Ishikawa (cell line): ENCODE measurements at regions not wholly inside any gene's neighbourhood (a gene's known extent, or its start where the extent isn't known, plus 50 kb on each side); places are given as distances from the start of the nearest gene placed in this dataset.

Source experiments
- CEBPB ChIP-seq: IDR thresholded peaks from 2 replicates; pipeline ENCODE4 v1.6.1; 2012
- CREB1 ChIP-seq: IDR thresholded peaks from 2 replicates; pipeline ENCODE4 v1.6.1; 2012; ENCODE audit warnings: low read depth
- EP300 ChIP-seq: IDR thresholded peaks from 2 replicates; pipeline ENCODE4 v1.6.1; 2012; ENCODE audit warnings: borderline replicate concordance
- FOXM1 ChIP-seq: IDR thresholded peaks from 2 replicates; pipeline ENCODE4 v1.6.1; 2012; ENCODE audit warnings: low read depth, borderline replicate concordance
- TAF1 ChIP-seq: IDR thresholded peaks from 2 replicates; pipeline ENCODE4 v1.6.1; 2012; ENCODE audit warnings: low read depth, mild to moderate bottlenecking
- TEAD4 ChIP-seq: IDR thresholded peaks from 2 replicates; pipeline ENCODE4 v1.6.1; 2012
- YY1 ChIP-seq: IDR thresholded peaks from 2 replicates; pipeline ENCODE4 v1.6.1; 2012; ENCODE audit warnings: low read depth
- ZBTB7A ChIP-seq: IDR thresholded peaks from 2 replicates; pipeline ENCODE4 v1.6.1; 2012; ENCODE audit warnings: low read depth
- TF ChIP-seq, protein P1 (sequence below): IDR thresholded peaks from 2 replicates; pipeline ENCODE4 v1.6.1; 2012
- TF ChIP-seq, protein P2 (sequence below): IDR thresholded peaks from 2 replicates; pipeline ENCODE4 v1.6.1; 2012; ENCODE audit warnings: low read depth, mild to moderate bottlenecking
- TF ChIP-seq, protein P3 (sequence below): IDR thresholded peaks from 2 replicates; pipeline ENCODE4 v1.6.1; 2012

DNA sequence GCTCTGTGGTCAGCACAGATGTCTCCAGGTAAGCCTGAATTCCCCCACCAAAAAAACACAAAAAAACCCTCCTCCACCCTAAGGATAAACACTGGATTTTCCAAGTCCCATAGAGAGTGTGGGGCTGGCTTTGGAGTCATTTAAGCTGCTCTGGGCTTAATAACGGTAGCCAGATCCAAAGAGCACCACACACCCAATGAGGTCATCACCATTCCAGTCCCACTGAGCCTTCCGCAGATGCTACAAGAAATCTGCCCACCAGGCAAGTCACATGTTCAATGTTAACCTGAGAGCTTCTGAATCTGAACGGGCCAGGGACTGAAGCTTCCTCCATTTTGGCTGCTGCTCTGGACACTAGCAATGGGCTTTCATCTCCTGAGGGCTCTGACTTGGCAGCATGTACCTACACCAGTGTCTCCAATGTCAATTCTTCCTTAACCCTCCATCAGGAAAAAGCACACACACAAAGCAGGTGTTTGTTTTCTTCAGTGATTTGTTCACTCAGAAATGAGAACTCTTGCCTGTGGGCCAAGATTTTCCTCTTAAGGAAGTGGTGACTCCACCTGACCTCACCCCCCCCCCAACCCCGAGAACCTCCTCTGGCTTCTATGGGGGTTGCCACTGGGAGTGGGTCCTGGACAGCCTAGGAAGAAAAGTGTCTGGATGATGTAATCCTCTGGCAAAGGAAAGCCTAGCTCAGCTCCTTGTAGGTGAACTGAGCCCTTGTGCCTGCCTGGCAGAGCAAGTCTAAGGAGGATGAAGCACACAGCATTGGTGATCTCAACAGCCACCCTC lies 220.1 kb downstream of the FOXL1 start:
- TF ChIP-seq, protein P1, sequence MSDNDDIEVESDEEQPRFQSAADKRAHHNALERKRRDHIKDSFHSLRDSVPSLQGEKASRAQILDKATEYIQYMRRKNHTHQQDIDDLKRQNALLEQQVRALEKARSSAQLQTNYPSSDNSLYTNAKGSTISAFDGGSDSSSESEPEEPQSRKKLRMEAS, result no peak
- TF ChIP-seq, protein P2, sequence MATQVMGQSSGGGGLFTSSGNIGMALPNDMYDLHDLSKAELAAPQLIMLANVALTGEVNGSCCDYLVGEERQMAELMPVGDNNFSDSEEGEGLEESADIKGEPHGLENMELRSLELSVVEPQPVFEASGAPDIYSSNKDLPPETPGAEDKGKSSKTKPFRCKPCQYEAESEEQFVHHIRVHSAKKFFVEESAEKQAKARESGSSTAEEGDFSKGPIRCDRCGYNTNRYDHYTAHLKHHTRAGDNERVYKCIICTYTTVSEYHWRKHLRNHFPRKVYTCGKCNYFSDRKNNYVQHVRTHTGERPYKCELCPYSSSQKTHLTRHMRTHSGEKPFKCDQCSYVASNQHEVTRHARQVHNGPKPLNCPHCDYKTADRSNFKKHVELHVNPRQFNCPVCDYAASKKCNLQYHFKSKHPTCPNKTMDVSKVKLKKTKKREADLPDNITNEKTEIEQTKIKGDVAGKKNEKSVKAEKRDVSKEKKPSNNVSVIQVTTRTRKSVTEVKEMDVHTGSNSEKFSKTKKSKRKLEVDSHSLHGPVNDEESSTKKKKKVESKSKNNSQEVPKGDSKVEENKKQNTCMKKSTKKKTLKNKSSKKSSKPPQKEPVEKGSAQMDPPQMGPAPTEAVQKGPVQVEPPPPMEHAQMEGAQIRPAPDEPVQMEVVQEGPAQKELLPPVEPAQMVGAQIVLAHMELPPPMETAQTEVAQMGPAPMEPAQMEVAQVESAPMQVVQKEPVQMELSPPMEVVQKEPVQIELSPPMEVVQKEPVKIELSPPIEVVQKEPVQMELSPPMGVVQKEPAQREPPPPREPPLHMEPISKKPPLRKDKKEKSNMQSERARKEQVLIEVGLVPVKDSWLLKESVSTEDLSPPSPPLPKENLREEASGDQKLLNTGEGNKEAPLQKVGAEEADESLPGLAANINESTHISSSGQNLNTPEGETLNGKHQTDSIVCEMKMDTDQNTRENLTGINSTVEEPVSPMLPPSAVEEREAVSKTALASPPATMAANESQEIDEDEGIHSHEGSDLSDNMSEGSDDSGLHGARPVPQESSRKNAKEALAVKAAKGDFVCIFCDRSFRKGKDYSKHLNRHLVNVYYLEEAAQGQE, result no peak
- TF ChIP-seq EP300 (no peak), CREB1 (no peak), ZBTB7A (no peak), CEBPB (no peak), TAF1 (no peak), YY1 (no peak), TEAD4 (no peak), FOXM1 (no peak)
- TF ChIP-seq, protein P3, sequence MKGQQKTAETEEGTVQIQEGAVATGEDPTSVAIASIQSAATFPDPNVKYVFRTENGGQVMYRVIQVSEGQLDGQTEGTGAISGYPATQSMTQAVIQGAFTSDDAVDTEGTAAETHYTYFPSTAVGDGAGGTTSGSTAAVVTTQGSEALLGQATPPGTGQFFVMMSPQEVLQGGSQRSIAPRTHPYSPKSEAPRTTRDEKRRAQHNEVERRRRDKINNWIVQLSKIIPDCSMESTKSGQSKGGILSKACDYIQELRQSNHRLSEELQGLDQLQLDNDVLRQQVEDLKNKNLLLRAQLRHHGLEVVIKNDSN, result no peak
